CD14-positive monocyte (primary cell): ENCODE measurements at regions not wholly inside any gene's neighbourhood (a gene's known extent, or its start where the extent isn't known, plus 50 kb on each side); places are given as distances from the start of the nearest gene placed in this dataset.

Experiments
- DNase-seq, 3 donors: peaks; one replicate each; pipeline ENCODE4 v3.0.0-alpha.2; 2011 to 2022
- H2AFZ ChIP-seq: 2 replicates; pipeline ENCODE4 v1.6.0; 2012; ENCODE audit warnings: mild to moderate bottlenecking, low read depth, low read length, inconsistent platforms; ENCODE audit not compliant: insufficient read depth, poor library complexity, severe bottlenecking
- H3K27ac ChIP-seq, 2 donors: 1 replicate in 1 of 2; 2 replicates in 1 of 2; pipeline ENCODE4 v1.5.1; 2012 to 2013; ENCODE audit warnings: low read length in 2 of 2, control low read depth in 1 of 2, inconsistent platforms in 1 of 2, low read depth in 1 of 2, mild to moderate bottlenecking in 1 of 2
- H3K27me3 ChIP-seq, 2 donors: one replicate each; pipeline versions ENCODE4 v1.6.0 to v1.6.1; 2011 to 2013; ENCODE audit warnings: low read length in 2 of 2; ENCODE audit not compliant: control insufficient read depth in 2 of 2, insufficient read depth in 2 of 2
- H3K36me3 ChIP-seq, 2 donors: replicated peaks in 1 of 2; 1 replicate in 1 of 2; 2 replicates in 1 of 2; pipeline versions ENCODE4 v1.5.1 to v1.6.1; 2012 to 2013; ENCODE audit warnings: low read length in 2 of 2, control low read depth in 1 of 2, inconsistent platforms in 1 of 2, mild to moderate bottlenecking in 1 of 2; ENCODE audit not compliant: insufficient read depth in 2 of 2, control insufficient read depth in 1 of 2
- H3K4me1 ChIP-seq, 2 donors: 1 replicate in 1 of 2; 2 replicates in 1 of 2; pipeline versions ENCODE4 v1.5.1 to v1.6.1; 2012 to 2013; ENCODE audit warnings: low read length in 2 of 2, control low read depth in 1 of 2, inconsistent platforms in 1 of 2, mild to moderate bottlenecking in 1 of 2, moderate library complexity in 1 of 2; ENCODE audit not compliant: insufficient read depth in 2 of 2, control insufficient read depth in 1 of 2
- H3K4me2 ChIP-seq: replicated peaks from 2 replicates; pipeline ENCODE3; 2012; ENCODE audit warnings: low read length, moderate library complexity, mild to moderate bottlenecking; ENCODE audit not compliant: poor library complexity, severe bottlenecking; ENCODE audit errors: extremely low read depth
- H3K4me3 ChIP-seq, 3 experiments: fragments of 200-600 bp in 1 of 3; sonication (generic) in 1 of 3; replicated peaks in 1 of 3; 1 replicate in 2 of 3; 2 replicates in 1 of 3; pipeline ENCODE4 v1.5.1; 2011 to 2013; ENCODE audit warnings: low read length in 3 of 3, mild to moderate bottlenecking in 3 of 3, control low read depth in 2 of 3, low read depth in 2 of 3, inconsistent platforms in 1 of 3, moderate library complexity in 1 of 3
- H3K79me2 ChIP-seq: 2 replicates; pipeline ENCODE4 v1.6.0; 2012; ENCODE audit warnings: mild to moderate bottlenecking, control low read depth, inconsistent platforms, low read length, moderate library complexity; ENCODE audit not compliant: insufficient read depth
- H3K9ac ChIP-seq: 2 replicates; pipeline ENCODE4 v1.6.0; 2017; ENCODE audit warnings: low read length, mild to moderate bottlenecking; ENCODE audit not compliant: insufficient read depth, poor library complexity, severe bottlenecking
- H3K9me3 ChIP-seq, 2 donors: replicated peaks in 1 of 2; 1 replicate in 1 of 2; 2 replicates in 1 of 2; pipeline versions ENCODE4 v1.5.1 to v1.6.1; 2012 to 2013; ENCODE audit warnings: low read length in 2 of 2, control low read depth in 1 of 2; ENCODE audit not compliant: control insufficient read depth in 1 of 2, insufficient read depth in 1 of 2
- H4K20me1 ChIP-seq: 2 replicates; pipeline ENCODE4 v1.6.0; 2012; ENCODE audit warnings: mild to moderate bottlenecking, low read length, control low read depth, moderate library complexity; ENCODE audit not compliant: insufficient read depth
- H3K27ac Mint-ChIP-seq, 7 donors: one replicate each; pipeline ENCODE4 v1.8.0; 2020; ENCODE audit warnings: mild to moderate bottlenecking in 7 of 7, mixed read lengths in 7 of 7, moderate library complexity in 6 of 7, inconsistent platforms in 2 of 7
- H3K27me3 Mint-ChIP-seq, 3 donors: one replicate each; pipeline ENCODE4 v1.8.0; 2021 to 2022; ENCODE audit warnings: low read depth in 3 of 3, mild to moderate bottlenecking in 3 of 3, mixed read lengths in 3 of 3, moderate library complexity in 3 of 3, inconsistent platforms in 1 of 3
- H3K36me3 Mint-ChIP-seq, 2 donors: one replicate each; pipeline ENCODE4 v1.8.0; 2020; ENCODE audit warnings: mixed read lengths in 2 of 2, inconsistent platforms in 1 of 2, mild to moderate bottlenecking in 1 of 2
- H3K4me1 Mint-ChIP-seq: one replicate; pipeline ENCODE4 v1.8.0; 2020; ENCODE audit warnings: mild to moderate bottlenecking, mixed read lengths
- H3K4me3 Mint-ChIP-seq, 2 donors: one replicate each; pipeline ENCODE4 v1.8.0; 2020; ENCODE audit warnings: mild to moderate bottlenecking in 2 of 2, mixed read lengths in 2 of 2, moderate library complexity in 1 of 2
- H3K9me3 Mint-ChIP-seq, 7 donors: one replicate each; pipeline ENCODE4 v1.8.0; 2020 to 2022; ENCODE audit warnings: mixed read lengths in 7 of 7, mild to moderate bottlenecking in 6 of 7, moderate library complexity in 6 of 7, inconsistent platforms in 2 of 7
- WGBS: methylation state at CpG from one replicate; pipeline ENCODE4 v1.1.5; 2013; ENCODE audit warnings: missing lambda C conversion rate; ENCODE audit not compliant: insufficient coverage; 5-methylcytosine and 5-hydroxymethylcytosine counted together
- intact Hi-C, 2 donors: fragments of 100-400 bp; cut with micrococcal nuclease; formaldehyde crosslinking; loops; one replicate each; pipeline versions ENCODE4 v1.15.0 to v1.15.1; 2023
- TF ChIP-seq, protein P1 (sequence below): fragments of 200-600 bp; IDR thresholded peaks from one replicate; pipeline ENCODE4 v1.8.0; 2022; ENCODE audit warnings: antibody characterized with exemption, mild to moderate bottlenecking

DNA sequence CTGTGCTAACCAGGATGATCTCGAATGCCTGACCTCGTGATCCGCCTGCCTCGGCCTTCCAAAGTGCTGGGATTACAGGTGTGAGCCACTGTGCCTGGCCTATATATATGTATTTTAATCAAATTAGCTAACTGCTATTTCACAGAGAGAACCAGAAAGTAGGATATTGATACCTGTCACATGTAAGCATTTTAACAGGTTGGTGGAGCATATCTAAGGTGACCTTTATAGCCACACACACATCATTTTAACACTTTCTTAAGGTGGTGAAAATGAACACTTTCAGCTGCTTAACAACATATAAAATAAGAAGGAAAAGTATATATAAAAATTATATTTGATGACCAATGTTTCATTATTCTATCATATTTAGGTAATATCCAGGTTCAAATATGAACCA, 57.0 kb upstream of the ATF7IP start:
- no peak overlapping the region for H3K4me3 Mint-ChIP-seq
- H3K27me3 ChIP-seq: no peaks in the 10 kb centered on the region
- peaks cover 8 to 10% of the 10 kb centered on the region in 2 donors for H3K4me1 ChIP-seq
- no peak overlapping the region for H3K4me3 ChIP-seq
- no peak for DNase-seq
- no peaks in the 10 kb centered on the region for H4K20me1 ChIP-seq
- no peaks in the 10 kb centered on the region for H3K9me3 ChIP-seq
- TF ChIP-seq, protein P1, sequence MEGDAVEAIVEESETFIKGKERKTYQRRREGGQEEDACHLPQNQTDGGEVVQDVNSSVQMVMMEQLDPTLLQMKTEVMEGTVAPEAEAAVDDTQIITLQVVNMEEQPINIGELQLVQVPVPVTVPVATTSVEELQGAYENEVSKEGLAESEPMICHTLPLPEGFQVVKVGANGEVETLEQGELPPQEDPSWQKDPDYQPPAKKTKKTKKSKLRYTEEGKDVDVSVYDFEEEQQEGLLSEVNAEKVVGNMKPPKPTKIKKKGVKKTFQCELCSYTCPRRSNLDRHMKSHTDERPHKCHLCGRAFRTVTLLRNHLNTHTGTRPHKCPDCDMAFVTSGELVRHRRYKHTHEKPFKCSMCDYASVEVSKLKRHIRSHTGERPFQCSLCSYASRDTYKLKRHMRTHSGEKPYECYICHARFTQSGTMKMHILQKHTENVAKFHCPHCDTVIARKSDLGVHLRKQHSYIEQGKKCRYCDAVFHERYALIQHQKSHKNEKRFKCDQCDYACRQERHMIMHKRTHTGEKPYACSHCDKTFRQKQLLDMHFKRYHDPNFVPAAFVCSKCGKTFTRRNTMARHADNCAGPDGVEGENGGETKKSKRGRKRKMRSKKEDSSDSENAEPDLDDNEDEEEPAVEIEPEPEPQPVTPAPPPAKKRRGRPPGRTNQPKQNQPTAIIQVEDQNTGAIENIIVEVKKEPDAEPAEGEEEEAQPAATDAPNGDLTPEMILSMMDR: no peak
- peaks cover 16% of the 10 kb centered on the region for H3K4me1 Mint-ChIP-seq
- H3K27ac Mint-ChIP-seq: peak overlapping the region in 1 of 7 donors; percentile 23
- H3K27ac ChIP-seq: no peak overlapping the region
- no peak overlapping the region for H2AFZ ChIP-seq
- no peaks in the 10 kb centered on the region for H3K79me2 ChIP-seq
- H3K27me3 Mint-ChIP-seq: peaks cover 0 to 3% (median 1%) of the 10 kb centered on the region in 3 donors
- H3K36me3 Mint-ChIP-seq: no peaks in the 10 kb centered on the region
- no peak overlapping the region for H3K4me2 ChIP-seq
- WGBS: 100% methylated on average over 2 of the region's 4 CpGs
- peaks cover 0 to 19% (median 4%) of the 10 kb centered on the region in 7 donors for H3K9me3 Mint-ChIP-seq
- no peaks in the 10 kb centered on the region for H3K36me3 ChIP-seq
- H3K9ac ChIP-seq: no peak overlapping the region
- intact Hi-C loops: no loop called here

DNA sequence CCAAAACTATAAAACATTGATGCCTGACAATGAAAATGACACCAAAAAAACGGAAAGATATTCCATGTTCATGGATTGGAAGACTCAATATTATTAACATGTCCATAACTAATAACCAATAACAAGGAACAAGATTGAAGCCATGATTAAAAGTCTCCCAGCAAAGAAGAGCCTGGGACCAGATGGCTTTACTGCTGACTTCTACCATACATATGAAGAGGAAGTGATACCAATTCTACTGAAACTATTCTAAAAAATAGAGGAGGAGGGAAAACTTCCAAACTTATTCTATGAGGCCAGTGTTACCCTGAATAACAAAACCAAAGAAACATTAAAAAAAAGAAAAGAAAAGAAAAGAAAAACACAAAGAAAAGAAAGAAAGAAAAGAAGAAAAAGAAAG, 54.6 kb upstream of the ATF7IP start:
- peak overlapping the region in 4 of 7 donors; percentile 39 to 68 (median 54) for H3K27ac Mint-ChIP-seq
- WGBS: no CpG with 5 or more reads among the region's 1 CpG
- DNase-seq: no peak

More for the DNA sequence above, 54.6 kb upstream of the ATF7IP start:
- intact Hi-C loops: no loop called here
- Histone ChIP-seq H3K9me3 (peaks cover 5 to 9% of the 10 kb centered on the region in 2 donors), H4K20me1 (no peaks in the 10 kb centered on the region), H3K4me3 (no peak overlapping the region), H3K27ac (no peak overlapping the region), H2AFZ (no peak overlapping the region), H3K79me2 (no peaks in the 10 kb centered on the region), H3K4me1 (peaks cover 22 to 26% of the 10 kb centered on the region in 2 donors), H3K27me3 (no peaks in the 10 kb centered on the region), H3K36me3 (no peaks in the 10 kb centered on the region), H3K9ac (no peak overlapping the region), H3K4me2 (no peak overlapping the region)
- peaks cover 0 to 3% (median 0%) of the 10 kb centered on the region in 3 donors for H3K27me3 Mint-ChIP-seq
- TF ChIP-seq, protein P1: no peak
- peaks cover 22% of the 10 kb centered on the region for H3K4me1 Mint-ChIP-seq
- H3K36me3 Mint-ChIP-seq: peaks cover 2 to 5% of the 10 kb centered on the region in 2 donors
- H3K9me3 Mint-ChIP-seq: peaks cover 6 to 25% (median 13%) of the 10 kb centered on the region in 7 donors
- no peak overlapping the region for H3K4me3 Mint-ChIP-seq
